CD14-positive monocyte (primary cell): ENCODE measurements at regions not wholly inside any gene's neighbourhood (a gene's known extent, or its start where the extent isn't known, plus 50 kb on each side); places are given as distances from the start of the nearest gene placed in this dataset.

ENCODE experiments used
- DNase-seq, 3 donors: peaks; one replicate each; pipeline ENCODE4 v3.0.0-alpha.2; 2011 to 2022
- H2AFZ ChIP-seq: 2 replicates; pipeline ENCODE4 v1.6.0; 2012; ENCODE audit warnings: mild to moderate bottlenecking, low read depth, low read length, inconsistent platforms; ENCODE audit not compliant: insufficient read depth, poor library complexity, severe bottlenecking
- H3K27ac ChIP-seq, 2 donors: 1 replicate in 1 of 2; 2 replicates in 1 of 2; pipeline ENCODE4 v1.5.1; 2012 to 2013; ENCODE audit warnings: low read length in 2 of 2, control low read depth in 1 of 2, inconsistent platforms in 1 of 2, low read depth in 1 of 2, mild to moderate bottlenecking in 1 of 2
- H3K27me3 ChIP-seq, 2 donors: one replicate each; pipeline versions ENCODE4 v1.6.0 to v1.6.1; 2011 to 2013; ENCODE audit warnings: low read length in 2 of 2; ENCODE audit not compliant: control insufficient read depth in 2 of 2, insufficient read depth in 2 of 2
- H3K36me3 ChIP-seq, 2 donors: replicated peaks in 1 of 2; 1 replicate in 1 of 2; 2 replicates in 1 of 2; pipeline versions ENCODE4 v1.5.1 to v1.6.1; 2012 to 2013; ENCODE audit warnings: low read length in 2 of 2, control low read depth in 1 of 2, inconsistent platforms in 1 of 2, mild to moderate bottlenecking in 1 of 2; ENCODE audit not compliant: insufficient read depth in 2 of 2, control insufficient read depth in 1 of 2
- H3K4me1 ChIP-seq, 2 donors: 1 replicate in 1 of 2; 2 replicates in 1 of 2; pipeline versions ENCODE4 v1.5.1 to v1.6.1; 2012 to 2013; ENCODE audit warnings: low read length in 2 of 2, control low read depth in 1 of 2, inconsistent platforms in 1 of 2, mild to moderate bottlenecking in 1 of 2, moderate library complexity in 1 of 2; ENCODE audit not compliant: insufficient read depth in 2 of 2, control insufficient read depth in 1 of 2
- H3K4me2 ChIP-seq: replicated peaks from 2 replicates; pipeline ENCODE3; 2012; ENCODE audit warnings: low read length, moderate library complexity, mild to moderate bottlenecking; ENCODE audit not compliant: poor library complexity, severe bottlenecking; ENCODE audit errors: extremely low read depth
- H3K4me3 ChIP-seq, 3 experiments: fragments of 200-600 bp in 1 of 3; sonication (generic) in 1 of 3; replicated peaks in 1 of 3; 1 replicate in 2 of 3; 2 replicates in 1 of 3; pipeline ENCODE4 v1.5.1; 2011 to 2013; ENCODE audit warnings: low read length in 3 of 3, mild to moderate bottlenecking in 3 of 3, control low read depth in 2 of 3, low read depth in 2 of 3, inconsistent platforms in 1 of 3, moderate library complexity in 1 of 3
- H3K79me2 ChIP-seq: 2 replicates; pipeline ENCODE4 v1.6.0; 2012; ENCODE audit warnings: mild to moderate bottlenecking, control low read depth, inconsistent platforms, low read length, moderate library complexity; ENCODE audit not compliant: insufficient read depth
- H3K9ac ChIP-seq: 2 replicates; pipeline ENCODE4 v1.6.0; 2017; ENCODE audit warnings: low read length, mild to moderate bottlenecking; ENCODE audit not compliant: insufficient read depth, poor library complexity, severe bottlenecking
- H3K9me3 ChIP-seq, 2 donors: replicated peaks in 1 of 2; 1 replicate in 1 of 2; 2 replicates in 1 of 2; pipeline versions ENCODE4 v1.5.1 to v1.6.1; 2012 to 2013; ENCODE audit warnings: low read length in 2 of 2, control low read depth in 1 of 2; ENCODE audit not compliant: control insufficient read depth in 1 of 2, insufficient read depth in 1 of 2
- H4K20me1 ChIP-seq: 2 replicates; pipeline ENCODE4 v1.6.0; 2012; ENCODE audit warnings: mild to moderate bottlenecking, low read length, control low read depth, moderate library complexity; ENCODE audit not compliant: insufficient read depth
- H3K27ac Mint-ChIP-seq, 7 donors: one replicate each; pipeline ENCODE4 v1.8.0; 2020; ENCODE audit warnings: mild to moderate bottlenecking in 7 of 7, mixed read lengths in 7 of 7, moderate library complexity in 6 of 7, inconsistent platforms in 2 of 7
- H3K27me3 Mint-ChIP-seq, 3 donors: one replicate each; pipeline ENCODE4 v1.8.0; 2021 to 2022; ENCODE audit warnings: low read depth in 3 of 3, mild to moderate bottlenecking in 3 of 3, mixed read lengths in 3 of 3, moderate library complexity in 3 of 3, inconsistent platforms in 1 of 3
- H3K36me3 Mint-ChIP-seq, 2 donors: one replicate each; pipeline ENCODE4 v1.8.0; 2020; ENCODE audit warnings: mixed read lengths in 2 of 2, inconsistent platforms in 1 of 2, mild to moderate bottlenecking in 1 of 2
- H3K4me1 Mint-ChIP-seq: one replicate; pipeline ENCODE4 v1.8.0; 2020; ENCODE audit warnings: mild to moderate bottlenecking, mixed read lengths
- H3K4me3 Mint-ChIP-seq, 2 donors: one replicate each; pipeline ENCODE4 v1.8.0; 2020; ENCODE audit warnings: mild to moderate bottlenecking in 2 of 2, mixed read lengths in 2 of 2, moderate library complexity in 1 of 2
- H3K9me3 Mint-ChIP-seq, 7 donors: one replicate each; pipeline ENCODE4 v1.8.0; 2020 to 2022; ENCODE audit warnings: mixed read lengths in 7 of 7, mild to moderate bottlenecking in 6 of 7, moderate library complexity in 6 of 7, inconsistent platforms in 2 of 7
- WGBS: methylation state at CpG from one replicate; pipeline ENCODE4 v1.1.5; 2013; ENCODE audit warnings: missing lambda C conversion rate; ENCODE audit not compliant: insufficient coverage; 5-methylcytosine and 5-hydroxymethylcytosine counted together
- intact Hi-C, 2 donors: fragments of 100-400 bp; cut with micrococcal nuclease; formaldehyde crosslinking; loops; one replicate each; pipeline versions ENCODE4 v1.15.0 to v1.15.1; 2023
- TF ChIP-seq, protein P1 (sequence below): fragments of 200-600 bp; IDR thresholded peaks from one replicate; pipeline ENCODE4 v1.8.0; 2022; ENCODE audit warnings: antibody characterized with exemption, mild to moderate bottlenecking

DNA sequence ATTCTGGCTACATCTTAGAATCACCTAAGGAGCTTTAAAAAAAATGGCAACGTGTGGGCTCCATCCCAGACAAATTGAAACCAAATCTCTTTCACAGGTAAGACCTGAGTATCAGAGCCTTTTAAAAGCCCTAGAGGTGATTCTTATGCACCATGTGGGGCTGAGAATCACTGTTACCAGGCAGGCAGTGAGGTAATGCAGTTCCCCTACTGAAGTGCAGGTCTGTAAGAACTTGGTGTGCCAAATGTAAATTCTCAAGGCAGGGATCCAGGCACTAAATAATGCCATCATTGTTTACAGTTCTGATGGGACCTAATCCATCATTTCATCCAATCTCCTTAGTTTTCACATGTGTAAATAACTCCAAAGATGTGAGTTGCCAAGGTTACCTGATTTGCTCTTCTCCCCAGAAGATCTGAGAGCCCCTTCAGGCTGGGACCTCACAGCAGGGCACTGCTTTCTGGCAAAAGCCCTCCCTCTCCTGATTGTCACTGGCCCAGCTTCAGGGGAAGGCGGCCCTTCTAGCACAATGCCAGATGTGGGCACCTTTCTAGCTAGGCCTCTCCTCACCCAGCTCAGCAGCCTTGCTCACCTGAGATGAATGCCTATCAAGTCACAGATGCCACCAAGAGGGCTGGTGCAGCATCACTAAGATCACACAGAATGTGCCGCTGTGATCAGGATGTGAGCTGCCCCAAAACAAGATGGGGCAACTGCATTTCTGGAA is 73.6 kb upstream of the RGPD5 start:
- Mint-ChIP-seq H3K4me1 (no peaks in the 10 kb centered on the region), H3K27me3 (peaks cover 0 to 11% (median 2%) of the 10 kb centered on the region in 3 donors), H3K36me3 (no peaks in the 10 kb centered on the region), H3K27ac (no peak overlapping the region), H3K9me3 (peaks cover 0 to 24% (median 6%) of the 10 kb centered on the region in 7 donors), H3K4me3 (no peak overlapping the region)
- no peak overlapping the region for H3K27ac ChIP-seq
- intact Hi-C loops = loop anchor here in 1 of 2 donors (10.0 kb wide), 1 partner anchor 166 kb away; no protein-coding TSS in a partner anchor
- no peaks in the 10 kb centered on the region for H3K9me3 ChIP-seq
- DNase-seq = no peak
- H3K4me3 ChIP-seq = no peak overlapping the region
- H3K9ac ChIP-seq = no peak overlapping the region
- no peaks in the 10 kb centered on the region for H3K27me3 ChIP-seq
- H3K79me2 ChIP-seq = no peaks in the 10 kb centered on the region
- H3K36me3 ChIP-seq = no peaks in the 10 kb centered on the region
- H4K20me1 ChIP-seq = no peaks in the 10 kb centered on the region
- TF ChIP-seq, protein P1, sequence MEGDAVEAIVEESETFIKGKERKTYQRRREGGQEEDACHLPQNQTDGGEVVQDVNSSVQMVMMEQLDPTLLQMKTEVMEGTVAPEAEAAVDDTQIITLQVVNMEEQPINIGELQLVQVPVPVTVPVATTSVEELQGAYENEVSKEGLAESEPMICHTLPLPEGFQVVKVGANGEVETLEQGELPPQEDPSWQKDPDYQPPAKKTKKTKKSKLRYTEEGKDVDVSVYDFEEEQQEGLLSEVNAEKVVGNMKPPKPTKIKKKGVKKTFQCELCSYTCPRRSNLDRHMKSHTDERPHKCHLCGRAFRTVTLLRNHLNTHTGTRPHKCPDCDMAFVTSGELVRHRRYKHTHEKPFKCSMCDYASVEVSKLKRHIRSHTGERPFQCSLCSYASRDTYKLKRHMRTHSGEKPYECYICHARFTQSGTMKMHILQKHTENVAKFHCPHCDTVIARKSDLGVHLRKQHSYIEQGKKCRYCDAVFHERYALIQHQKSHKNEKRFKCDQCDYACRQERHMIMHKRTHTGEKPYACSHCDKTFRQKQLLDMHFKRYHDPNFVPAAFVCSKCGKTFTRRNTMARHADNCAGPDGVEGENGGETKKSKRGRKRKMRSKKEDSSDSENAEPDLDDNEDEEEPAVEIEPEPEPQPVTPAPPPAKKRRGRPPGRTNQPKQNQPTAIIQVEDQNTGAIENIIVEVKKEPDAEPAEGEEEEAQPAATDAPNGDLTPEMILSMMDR = no peak
- no peak overlapping the region for H2AFZ ChIP-seq
- no peak overlapping the region for H3K4me2 ChIP-seq
- WGBS = no CpG with 5 or more reads among the region's 3 CpGs
- H3K4me1 ChIP-seq = no peaks in the 10 kb centered on the region

DNA sequence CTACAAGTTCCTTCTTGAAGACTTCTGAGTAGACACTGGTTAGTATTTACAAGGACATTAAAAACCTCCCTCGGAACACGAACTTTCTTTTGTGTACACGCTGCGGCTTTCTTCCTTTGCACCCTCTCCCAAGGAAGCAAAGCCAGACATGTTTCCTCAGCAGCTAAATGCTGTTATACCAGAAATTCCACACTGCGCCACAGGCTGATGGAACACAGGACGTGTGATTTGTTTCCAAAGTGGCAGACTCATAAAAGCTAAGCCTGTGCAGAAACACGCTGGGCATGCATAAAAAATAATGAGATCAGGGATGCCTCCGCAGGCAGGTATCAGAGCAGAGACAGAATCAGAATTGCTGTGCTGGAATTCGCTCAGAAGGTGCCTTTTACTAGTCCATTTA is 73.0 kb upstream of the RGPD5 start:
- DNase-seq = no peak
- Histone ChIP-seq H3K27me3 (no peaks in the 10 kb centered on the region), H3K9me3 (peaks cover 0 to under 1% of the 10 kb centered on the region in 2 donors), H3K4me3 (no peak overlapping the region), H3K4me2 (no peak overlapping the region), H3K4me1 (no peaks in the 10 kb centered on the region), H3K79me2 (no peaks in the 10 kb centered on the region), H4K20me1 (no peaks in the 10 kb centered on the region), H3K27ac (no peak overlapping the region), H2AFZ (no peak overlapping the region), H3K36me3 (no peaks in the 10 kb centered on the region), H3K9ac (no peak overlapping the region)
- H3K27me3 Mint-ChIP-seq = peaks cover 0 to 14% (median 2%) of the 10 kb centered on the region in 3 donors
- intact Hi-C loops = loop anchor here in 1 of 2 donors (10.0 kb wide), 1 partner anchor 166 kb away; no protein-coding TSS in a partner anchor
- H3K9me3 Mint-ChIP-seq = peaks cover 0 to 26% (median 6%) of the 10 kb centered on the region in 7 donors
- H3K4me1 Mint-ChIP-seq = no peaks in the 10 kb centered on the region
- TF ChIP-seq, protein P1 = no peak
- no peak overlapping the region for H3K4me3 Mint-ChIP-seq
- no peaks in the 10 kb centered on the region for H3K36me3 Mint-ChIP-seq
- H3K27ac Mint-ChIP-seq = no peak overlapping the region
- 93% methylated on average over 8 of the region's 9 CpGs for WGBS
